Stomach smooth muscle (tissue), 2 donors: ENCODE measurements at regions not wholly inside any gene's neighbourhood (a gene's known extent, or its start where the extent isn't known, plus 50 kb on each side); places are given as distances from the start of the nearest gene placed in this dataset.

Experiments
- H3K27ac ChIP-seq: one replicate; pipeline ENCODE4 v1.7.0; 2013; ENCODE audit warnings: mild to moderate bottlenecking, low read length, inconsistent platforms
- H3K27me3 ChIP-seq, 2 donors: one replicate each; pipeline ENCODE4 v1.7.0; 2013; ENCODE audit warnings: low read length in 2 of 2; ENCODE audit not compliant: insufficient read depth in 2 of 2, control insufficient read depth in 1 of 2
- H3K36me3 ChIP-seq, 2 donors: one replicate each; pipeline ENCODE4 v1.7.0; 2013; ENCODE audit warnings: low read length in 2 of 2; ENCODE audit not compliant: control insufficient read depth in 2 of 2, insufficient read depth in 2 of 2
- H3K4me1 ChIP-seq: one replicate; pipeline ENCODE4 v1.7.0; 2013; ENCODE audit warnings: low read length; ENCODE audit not compliant: control insufficient read depth, insufficient read depth
- H3K4me3 ChIP-seq, 2 donors: one replicate each; pipeline ENCODE4 v1.7.0; 2013; ENCODE audit warnings: low read length in 2 of 2
- H3K9ac ChIP-seq, 2 donors: one replicate each; pipeline ENCODE4 v1.7.0; 2013; ENCODE audit warnings: low read length in 2 of 2, mild to moderate bottlenecking in 1 of 2
- H3K9me3 ChIP-seq, 2 donors: one replicate each; pipeline ENCODE4 v1.7.0; 2013; ENCODE audit warnings: low read length in 2 of 2; ENCODE audit not compliant: control insufficient read depth in 2 of 2
- donor health status: healthy.
- donor health status: Pancreatic carcinoma.

DNA sequence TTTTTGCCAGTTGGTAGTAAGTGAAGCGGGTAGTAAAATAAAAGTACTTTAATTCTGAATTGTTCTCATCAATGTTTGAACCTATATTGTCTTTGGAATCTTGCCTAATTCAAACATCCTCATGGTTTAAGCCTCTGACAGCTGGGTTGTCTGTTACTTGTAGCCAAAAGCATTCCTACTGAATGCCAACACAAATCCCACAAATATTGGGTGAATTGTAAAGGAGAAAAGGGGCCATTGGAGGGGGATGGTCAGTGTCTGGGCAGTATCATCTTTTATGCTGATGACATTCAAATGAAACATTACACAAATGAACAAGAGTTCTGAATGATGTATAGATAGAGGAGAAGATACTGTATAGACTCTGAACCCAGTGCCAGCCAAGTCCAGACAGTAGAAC, 309.5 kb downstream of the OSTF1 start:
- Histone ChIP-seq H3K27me3 (no peaks in the 10 kb centered on the region), H3K4me1 (no peaks in the 10 kb centered on the region), H3K9ac (no peak overlapping the region), H3K36me3 (no peaks in the 10 kb centered on the region), H3K4me3 (no peak overlapping the region), H3K27ac (no peak overlapping the region), H3K9me3 (peaks cover 0 to 6% of the 10 kb centered on the region in 2 donors)

DNA sequence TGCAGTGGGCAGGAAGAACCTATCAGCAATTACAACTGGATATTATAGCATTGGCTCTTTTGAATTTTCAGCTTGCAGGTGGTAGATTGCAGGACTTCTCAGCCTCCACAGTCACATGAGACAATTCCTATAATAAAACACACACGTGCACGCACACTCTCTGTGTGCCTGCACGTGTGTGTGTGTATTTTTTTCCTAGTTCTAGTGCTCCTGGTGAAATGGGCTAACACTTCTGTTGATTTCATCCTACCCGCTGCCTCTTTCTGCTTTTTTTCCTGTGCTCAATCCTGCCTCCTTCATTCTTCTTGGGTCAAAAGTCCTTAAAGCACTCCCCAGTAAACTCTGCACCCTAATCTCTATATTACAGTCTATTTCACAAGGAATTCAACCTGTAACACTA, 320.1 kb downstream of the OSTF1 start:
- no peaks in the 10 kb centered on the region for H3K9me3 ChIP-seq
- no peaks in the 10 kb centered on the region for H3K27me3 ChIP-seq
- H3K4me3 ChIP-seq: no peak overlapping the region
- H3K27ac ChIP-seq: no peak overlapping the region
- no peaks in the 10 kb centered on the region for H3K36me3 ChIP-seq
- no peaks in the 10 kb centered on the region for H3K4me1 ChIP-seq
- H3K9ac ChIP-seq: no peak overlapping the region

DNA sequence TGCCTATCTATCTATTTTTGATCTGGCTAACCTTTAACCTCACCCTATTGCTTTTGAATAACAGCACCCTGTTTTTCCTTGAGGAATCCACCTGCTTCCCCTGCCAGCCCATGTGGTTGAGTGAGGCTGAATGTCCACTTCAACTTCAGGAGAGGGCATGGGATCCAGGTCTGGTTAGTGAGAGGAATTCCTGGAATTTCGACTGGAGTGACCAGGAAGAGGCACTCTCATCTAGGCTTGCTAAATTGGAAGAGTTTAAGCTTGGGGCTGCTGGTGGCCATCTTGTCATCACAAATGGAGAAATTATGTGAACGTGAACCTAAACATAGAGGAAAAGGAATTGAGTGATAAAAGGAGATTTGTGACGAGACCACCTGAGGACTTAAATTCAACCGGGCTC, 322.1 kb downstream of the OSTF1 start:
- H3K27me3 ChIP-seq: no peaks in the 10 kb centered on the region
- H3K4me1 ChIP-seq: no peaks in the 10 kb centered on the region
- H3K36me3 ChIP-seq: no peaks in the 10 kb centered on the region
- no peaks in the 10 kb centered on the region for H3K9me3 ChIP-seq
- H3K9ac ChIP-seq: no peak overlapping the region
- no peak overlapping the region for H3K4me3 ChIP-seq
- no peak overlapping the region for H3K27ac ChIP-seq

DNA sequence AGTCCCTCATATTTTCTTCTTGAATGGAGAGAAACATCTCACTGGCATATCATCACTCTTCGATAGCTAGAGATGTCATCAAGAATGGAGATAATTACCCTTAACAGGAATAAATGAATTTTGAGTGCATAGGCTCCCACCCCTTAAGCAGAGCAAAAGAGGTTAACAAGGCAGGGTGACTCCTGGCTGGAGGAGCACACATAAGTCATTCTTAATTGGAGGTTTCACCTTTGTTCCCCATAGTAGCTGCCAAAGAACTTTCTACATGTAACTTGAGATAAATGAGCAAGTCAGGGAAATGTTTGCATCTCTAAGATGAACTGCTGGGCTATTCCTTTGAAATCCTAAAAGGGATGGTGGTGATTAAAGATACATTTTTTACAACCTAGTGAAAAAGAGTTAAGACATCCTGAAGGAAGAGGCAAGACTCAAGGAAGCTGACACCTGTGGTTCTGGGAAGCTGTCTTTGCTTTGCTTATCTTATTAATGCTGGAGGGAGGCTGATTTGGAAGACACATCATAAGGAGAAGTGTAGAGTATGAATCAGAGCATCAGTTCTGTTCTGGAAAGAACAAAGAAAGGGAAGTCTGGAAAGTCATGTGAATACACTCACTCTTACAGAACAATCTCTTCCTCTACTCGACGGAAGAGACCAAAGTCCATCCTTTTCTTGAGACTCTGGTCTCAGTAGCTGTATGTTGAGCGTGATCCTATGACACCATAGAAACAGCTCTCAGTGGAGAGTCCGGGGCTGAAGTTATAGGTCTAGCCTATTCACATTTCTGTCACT, 326.3 kb downstream of the OSTF1 start:
- no peaks in the 10 kb centered on the region for H3K9me3 ChIP-seq
- no peak overlapping the region for H3K27ac ChIP-seq
- H3K9ac ChIP-seq: no peak overlapping the region
- H3K4me1 ChIP-seq: no peaks in the 10 kb centered on the region
- H3K36me3 ChIP-seq: no peaks in the 10 kb centered on the region
- no peak overlapping the region for H3K4me3 ChIP-seq
- no peaks in the 10 kb centered on the region for H3K27me3 ChIP-seq

DNA sequence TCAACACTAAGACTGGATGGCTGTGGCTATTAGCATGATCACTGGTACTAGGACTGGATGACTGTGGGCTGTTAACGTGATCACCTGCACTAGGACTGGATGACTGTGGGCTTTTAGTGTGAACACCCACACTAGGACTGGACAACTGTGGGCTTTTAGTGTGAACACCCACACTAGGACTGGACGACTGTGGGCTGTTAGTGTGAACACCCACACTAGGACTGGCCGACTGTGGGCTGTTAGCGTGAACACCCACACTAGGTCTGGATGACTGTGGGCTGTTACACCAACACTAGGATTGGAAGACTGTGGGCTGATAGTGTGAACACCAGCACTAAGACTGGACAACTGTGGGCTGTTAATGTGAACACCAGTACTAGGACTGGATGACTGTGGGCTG, 329.2 kb downstream of the OSTF1 start:
- no peaks in the 10 kb centered on the region for H3K4me1 ChIP-seq
- no peak overlapping the region for H3K4me3 ChIP-seq
- H3K9me3 ChIP-seq: no peaks in the 10 kb centered on the region
- no peaks in the 10 kb centered on the region for H3K36me3 ChIP-seq
- no peak overlapping the region for H3K9ac ChIP-seq
- no peaks in the 10 kb centered on the region for H3K27me3 ChIP-seq
- no peak overlapping the region for H3K27ac ChIP-seq

DNA sequence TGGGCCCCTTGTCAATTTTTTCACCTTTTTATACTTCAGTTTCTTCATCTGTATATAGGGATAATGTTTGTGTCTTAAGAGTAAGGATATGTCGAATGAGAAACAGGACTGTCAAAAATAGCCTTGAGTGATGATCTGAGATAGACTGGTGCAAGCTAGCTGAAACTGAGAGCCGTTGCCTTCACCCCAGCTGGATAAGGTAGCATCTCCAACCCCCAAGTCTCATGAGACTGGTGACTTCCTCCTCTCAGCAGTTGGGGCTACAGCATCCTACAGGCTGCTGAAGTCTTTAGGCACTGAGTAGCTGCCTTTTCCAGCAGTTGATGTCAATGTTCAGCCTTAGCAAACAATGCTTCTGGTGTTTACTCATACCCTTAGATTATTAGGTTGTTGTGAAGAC, 330.2 kb downstream of the OSTF1 start:
- H3K27me3 ChIP-seq: no peaks in the 10 kb centered on the region

DNA sequence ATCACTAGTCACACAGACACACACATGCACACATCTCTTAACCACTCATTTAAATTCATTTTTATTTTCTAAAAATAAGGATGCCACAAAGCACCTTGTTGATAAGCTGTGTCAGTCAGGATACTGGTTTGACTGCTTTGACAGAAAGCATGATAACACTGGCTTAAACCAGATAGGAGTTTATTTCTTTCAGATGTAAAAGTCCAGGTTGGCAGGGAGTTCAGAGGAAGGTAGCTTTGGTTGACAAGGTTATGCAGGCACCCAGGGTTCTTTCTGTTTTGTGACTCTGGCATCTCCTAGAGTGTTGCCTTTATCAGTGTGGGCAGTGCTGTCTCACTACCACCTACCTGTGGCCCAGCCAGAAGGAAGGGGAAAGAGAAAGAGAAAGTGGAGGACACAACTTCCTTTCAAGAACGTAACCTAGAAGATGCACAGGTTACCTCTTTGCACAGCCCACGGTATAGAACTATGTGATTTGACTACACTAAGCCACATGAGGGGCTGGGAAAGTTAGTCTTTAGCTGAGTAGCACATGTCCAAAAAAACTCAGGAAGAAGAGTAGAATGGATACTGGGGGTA, 334.7 kb downstream of the OSTF1 start:
- no peaks in the 10 kb centered on the region for H3K9me3 ChIP-seq
- no peaks in the 10 kb centered on the region for H3K4me1 ChIP-seq
- no peak overlapping the region for H3K9ac ChIP-seq
- no peak overlapping the region for H3K27ac ChIP-seq
- no peaks in the 10 kb centered on the region for H3K36me3 ChIP-seq
- H3K27me3 ChIP-seq: no peaks in the 10 kb centered on the region
- H3K4me3 ChIP-seq: no peak overlapping the region

More for the DNA sequence above, 330.2 kb downstream of the OSTF1 start:
- Histone ChIP-seq H3K27ac (no peak overlapping the region), H3K4me1 (no peaks in the 10 kb centered on the region), H3K36me3 (no peaks in the 10 kb centered on the region), H3K4me3 (no peak overlapping the region), H3K9me3 (no peaks in the 10 kb centered on the region), H3K9ac (no peak overlapping the region)

DNA sequence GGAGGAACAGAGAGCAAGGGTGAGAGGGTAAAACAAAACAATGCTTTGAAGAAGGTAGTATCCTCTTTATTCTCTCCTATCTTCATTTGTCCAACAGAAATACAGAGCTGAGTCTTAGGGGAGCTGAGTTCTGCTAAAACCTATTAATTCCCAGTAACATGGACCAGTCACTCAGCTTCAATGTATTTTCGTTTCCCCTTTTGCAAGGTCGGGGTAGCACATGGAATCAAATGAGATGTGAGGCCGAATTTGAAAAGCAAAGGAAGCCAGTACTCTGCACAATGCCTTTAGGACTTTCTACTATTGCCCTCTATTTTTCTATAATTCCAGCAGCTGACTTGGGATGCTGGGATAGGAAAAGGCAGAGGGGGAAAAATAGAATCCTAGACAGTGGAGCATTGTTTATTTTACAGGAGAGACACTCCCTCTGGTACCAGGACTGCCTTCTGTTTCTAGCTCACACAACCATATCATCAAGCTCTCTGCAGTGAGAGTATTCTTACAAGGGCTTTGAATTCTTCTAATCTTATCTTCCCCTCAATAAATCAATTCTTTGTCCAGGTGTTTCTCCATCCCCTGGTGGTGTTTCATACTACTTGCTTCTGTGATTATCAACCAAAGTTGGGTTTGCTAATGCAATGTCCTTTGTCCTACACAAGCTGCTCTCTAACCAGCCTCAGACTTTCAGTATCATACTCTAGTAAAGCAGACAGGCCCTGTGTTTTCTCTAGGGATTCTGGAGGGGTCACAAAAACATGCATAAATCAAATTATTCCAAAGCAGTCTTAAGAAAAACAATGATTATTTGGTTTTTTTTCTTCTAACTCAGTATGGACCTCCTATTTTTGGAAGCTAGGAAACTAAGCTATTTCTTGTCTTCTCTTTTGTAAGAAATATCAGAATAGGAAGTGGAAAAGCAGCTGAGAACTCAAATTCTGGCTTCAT, 341.5 kb downstream of the OSTF1 start:
- Histone ChIP-seq H3K36me3 (no peaks in the 10 kb centered on the region), H3K27ac (no peak overlapping the region), H3K4me1 (no peaks in the 10 kb centered on the region), H3K4me3 (no peak overlapping the region), H3K27me3 (no peaks in the 10 kb centered on the region), H3K9ac (no peak overlapping the region), H3K9me3 (no peaks in the 10 kb centered on the region)

DNA sequence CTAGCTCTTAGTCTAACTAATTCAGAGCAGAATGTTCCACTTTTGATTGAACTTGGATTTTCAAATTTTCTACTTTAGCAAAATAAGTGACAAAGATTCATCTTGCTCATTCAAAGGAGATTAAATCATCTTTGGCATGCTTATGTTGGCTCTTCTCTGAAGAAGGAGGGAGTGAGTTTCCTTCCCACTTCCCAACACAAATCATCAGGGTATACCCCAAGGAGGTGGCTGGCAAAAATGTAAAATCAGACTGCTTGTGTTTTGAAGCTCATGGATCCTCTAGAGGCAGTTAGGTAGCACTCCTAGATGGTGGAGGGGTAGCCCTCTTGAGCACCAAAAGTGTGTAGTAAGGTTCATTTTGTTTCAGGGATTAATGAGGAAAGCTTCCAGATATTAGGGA, 343.1 kb downstream of the OSTF1 start:
- Histone ChIP-seq H3K36me3 (no peaks in the 10 kb centered on the region), H3K9ac (no peak overlapping the region), H3K4me1 (no peaks in the 10 kb centered on the region), H3K9me3 (peaks cover 0 to 3% of the 10 kb centered on the region in 2 donors), H3K27ac (peak overlapping the region; percentile 37), H3K4me3 (no peak overlapping the region), H3K27me3 (no peaks in the 10 kb centered on the region)

DNA sequence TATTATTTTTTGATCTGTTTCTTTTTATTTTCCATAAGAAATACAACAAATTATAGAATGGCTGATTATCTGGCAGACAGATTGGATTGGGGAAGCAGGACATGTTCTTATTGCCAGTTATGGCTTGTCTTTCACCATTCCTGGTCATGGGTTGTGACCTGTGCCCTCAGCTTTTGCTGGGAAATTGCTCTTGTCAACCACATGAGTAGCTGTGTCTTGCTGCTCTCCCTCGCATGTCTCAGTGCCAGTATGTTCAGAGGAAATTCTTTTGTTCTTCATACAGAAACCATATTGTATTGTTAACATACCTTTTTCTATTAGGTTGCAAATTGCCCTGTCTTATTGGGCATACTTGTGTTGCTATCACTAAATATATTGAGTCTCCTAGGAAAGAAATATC, 344.1 kb downstream of the OSTF1 start:
- H3K9ac ChIP-seq: no peak overlapping the region
- H3K36me3 ChIP-seq: no peaks in the 10 kb centered on the region
- no peaks in the 10 kb centered on the region for H3K27me3 ChIP-seq
- no peak overlapping the region for H3K4me3 ChIP-seq
- H3K4me1 ChIP-seq: no peaks in the 10 kb centered on the region
- peak overlapping the region; percentile 37 for H3K27ac ChIP-seq
- peaks cover 0 to 3% of the 10 kb centered on the region in 2 donors for H3K9me3 ChIP-seq
